Activated naive CD8-positive, alpha-beta T cell treated with anti-CD3 and anti-CD28 coated beads, Interleukin-2, amount 50 U/mL, for 16 hours (primary cell): ENCODE measurements at regions not wholly inside any gene's neighbourhood (a gene's known extent, or its start where the extent isn't known, plus 50 kb on each side); places are given as distances from the start of the nearest gene placed in this dataset.
"Not testable (repeated sequence)": the region's sequence is repeated elsewhere in the genome, so short reads cannot be mapped to it uniquely, and the experiment has no call there.

Experiments
- DNase-seq: peaks from one replicate; pipeline ENCODE4 v3.0.0-alpha.2; 2020; ENCODE audit warnings: low read depth, low spot score

- no peak for DNase-seq
Observed at GRCh38 chr2:56962673-56963072, 778.9 kb downstream of the CCDC85A start.

GRCh38 chr2:56969513-56969912 lies 785.7 kb downstream of the CCDC85A start:
- DNase-seq = no peak

GRCh38 chr2:56971383-56971974 lies 787.7 kb downstream of the CCDC85A start:
- DNase-seq = no peak

GRCh38 chr2:56981554-56981953 lies 797.8 kb downstream of the CCDC85A start:
- no peak for DNase-seq

GRCh38 chr2:56985609-56986008 lies 801.8 kb downstream of the CCDC85A start:
- DNase-seq = no peak

- no peak for DNase-seq
Observed at GRCh38 chr2:57022496-57022895, 838.7 kb downstream of the CCDC85A start.

GRCh38 chr2:57044931-57045635 lies 861.3 kb downstream of the CCDC85A start:
- DNase-seq = no peak

- DNase-seq = no peak
Observed at GRCh38 chr2:57049273-57049672, 865.5 kb downstream of the CCDC85A start.

- no peak for DNase-seq
Observed at GRCh38 chr2:57050007-57050406, 866.2 kb downstream of the CCDC85A start.

- DNase-seq = not testable (repeated sequence)
Observed at GRCh38 chr2:57066301-57066700, 882.5 kb downstream of the CCDC85A start.

GRCh38 chr2:57075226-57075625 lies 891.4 kb downstream of the CCDC85A start:
- DNase-seq = no peak

GRCh38 chr2:57080035-57080434 lies 896.2 kb downstream of the CCDC85A start:
- DNase-seq = no peak

- no peak for DNase-seq
Observed at GRCh38 chr2:57084697-57085281, 901.0 kb downstream of the CCDC85A start.

- no peak for DNase-seq
Observed at GRCh38 chr2:57093020-57093419, 909.2 kb downstream of the CCDC85A start.

GRCh38 chr2:57097855-57098254 lies 914.1 kb downstream of the CCDC85A start:
- DNase-seq = no peak

GRCh38 chr2:57100436-57100835 lies 916.6 kb downstream of the CCDC85A start:
- no peak for DNase-seq

GRCh38 chr2:57105694-57106093 lies 921.9 kb downstream of the CCDC85A start:
- DNase-seq = no peak

- DNase-seq = no peak
Observed at GRCh38 chr2:57107353-57107752, 923.6 kb downstream of the CCDC85A start.

GRCh38 chr2:57111531-57111930 lies 927.7 kb downstream of the CCDC85A start:
- no peak for DNase-seq

GRCh38 chr2:57119141-57119540 lies 927.5 kb upstream of the VRK2 start:
- no peak for DNase-seq

GRCh38 chr2:57126410-57126809 lies 920.2 kb upstream of the VRK2 start:
- no peak for DNase-seq

GRCh38 chr2:57139179-57139578 lies 907.4 kb upstream of the VRK2 start:
- no peak for DNase-seq

- no peak for DNase-seq
Observed at GRCh38 chr2:57141269-57141668, 905.3 kb upstream of the VRK2 start.
